ENCODE measurements at regions not wholly inside any gene's neighbourhood (a gene's known extent, or its start where the extent isn't known, plus 50 kb on each side); places are given as distances from the start of the nearest gene placed in this dataset.

GRCh38 chr5:155128786-155129512 is 115.4 kb downstream of the KIF4B start:
- no peak for DNase-seq (ENCODE audit: low spot score)
- Histone ChIP-seq H3K4me3 (no peak overlapping the region), H3K27ac (no peak overlapping the region)
- no peak for TF ChIP-seq CTCF (IDR thresholded peaks at IDR 0.05)

GRCh38 chr5:155129513-155129880 is 115.9 kb downstream of the KIF4B start:
- no peak overlapping the region for H3K27ac ChIP-seq
- DNase-seq (ENCODE audit: low spot score): no peak
- H3K4me3 ChIP-seq: no peak overlapping the region
- no peak for TF ChIP-seq CTCF (IDR thresholded peaks at IDR 0.05)

- H3K27ac ChIP-seq: no peak overlapping the region
- H3K4me3 ChIP-seq: no peak overlapping the region
- no peak for TF ChIP-seq CTCF (IDR thresholded peaks at IDR 0.05)
- DNase-seq (ENCODE audit: low spot score): no peak
Measured at GRCh38 chr5:155134130-155134529, 120.6 kb downstream of the KIF4B start.

GRCh38 chr5:155136216-155136850 is 122.8 kb downstream of the KIF4B start:
- no peak for TF ChIP-seq CTCF (IDR thresholded peaks at IDR 0.05)
- DNase-seq (ENCODE audit: low spot score): no peak
- Histone ChIP-seq H3K27ac (no peak overlapping the region), H3K4me3 (no peak overlapping the region)

- H3K4me3 ChIP-seq: no peak overlapping the region
- TF ChIP-seq CTCF (IDR thresholded peaks at IDR 0.05): no peak
- no peak for DNase-seq (ENCODE audit: low spot score)
- H3K27ac ChIP-seq: no peak overlapping the region
Measured at GRCh38 chr5:155137683-155138082, 124.1 kb downstream of the KIF4B start.

GRCh38 chr5:155140646-155141045 is 127.1 kb downstream of the KIF4B start:
- TF ChIP-seq CTCF (IDR thresholded peaks at IDR 0.05): no peak
- H3K27ac ChIP-seq: no peak overlapping the region
- no peak for DNase-seq (ENCODE audit: low spot score)
- H3K4me3 ChIP-seq: no peak overlapping the region

- no peak for TF ChIP-seq CTCF (IDR thresholded peaks at IDR 0.05)
- Histone ChIP-seq H3K4me3 (no peak overlapping the region), H3K27ac (no peak overlapping the region)
- DNase-seq (ENCODE audit: low spot score): no peak
Measured at GRCh38 chr5:155144956-155145355, 131.4 kb downstream of the KIF4B start.
